ENCODE measurements at regions not wholly inside any gene's neighbourhood (a gene's known extent, or its start where the extent isn't known, plus 50 kb on each side); places are given as distances from the start of the nearest gene placed in this dataset.

DNA sequence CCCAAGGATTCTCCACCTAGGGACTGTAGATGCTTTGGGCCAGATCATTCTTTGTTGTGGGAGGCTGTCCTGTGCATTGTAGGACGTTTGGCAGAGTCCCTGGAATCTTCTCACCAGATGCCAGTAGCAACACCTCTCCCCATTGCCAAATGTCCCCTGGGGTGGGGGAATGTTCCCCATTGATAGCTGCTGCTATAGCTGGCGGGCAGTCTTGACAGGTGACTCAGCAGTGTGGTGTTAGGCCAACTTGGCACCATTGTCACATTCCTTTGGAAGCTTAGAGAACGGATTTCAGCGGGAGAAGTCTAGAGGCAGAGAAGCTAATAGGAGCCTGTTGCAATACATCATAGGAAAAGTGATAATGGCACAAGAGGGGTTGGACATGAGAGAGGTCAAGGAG lies 495.7 kb upstream of the SMIM21 start:
- TF ChIP-seq, protein P1, sequence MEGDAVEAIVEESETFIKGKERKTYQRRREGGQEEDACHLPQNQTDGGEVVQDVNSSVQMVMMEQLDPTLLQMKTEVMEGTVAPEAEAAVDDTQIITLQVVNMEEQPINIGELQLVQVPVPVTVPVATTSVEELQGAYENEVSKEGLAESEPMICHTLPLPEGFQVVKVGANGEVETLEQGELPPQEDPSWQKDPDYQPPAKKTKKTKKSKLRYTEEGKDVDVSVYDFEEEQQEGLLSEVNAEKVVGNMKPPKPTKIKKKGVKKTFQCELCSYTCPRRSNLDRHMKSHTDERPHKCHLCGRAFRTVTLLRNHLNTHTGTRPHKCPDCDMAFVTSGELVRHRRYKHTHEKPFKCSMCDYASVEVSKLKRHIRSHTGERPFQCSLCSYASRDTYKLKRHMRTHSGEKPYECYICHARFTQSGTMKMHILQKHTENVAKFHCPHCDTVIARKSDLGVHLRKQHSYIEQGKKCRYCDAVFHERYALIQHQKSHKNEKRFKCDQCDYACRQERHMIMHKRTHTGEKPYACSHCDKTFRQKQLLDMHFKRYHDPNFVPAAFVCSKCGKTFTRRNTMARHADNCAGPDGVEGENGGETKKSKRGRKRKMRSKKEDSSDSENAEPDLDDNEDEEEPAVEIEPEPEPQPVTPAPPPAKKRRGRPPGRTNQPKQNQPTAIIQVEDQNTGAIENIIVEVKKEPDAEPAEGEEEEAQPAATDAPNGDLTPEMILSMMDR (IDR thresholded peaks at IDR 0.05; ENCODE audit: insufficient read depth, low read length) = no peak
- TF ChIP-seq POLR2AphosphoS5 (IDR thresholded peaks at IDR 0.05; ENCODE audit: low read depth) = no peak

All from HL-60 (cell line).